SK-N-SH treated with all-trans-retinoic acid at 6 μM for 48 hours (cell line): ENCODE measurements at regions not wholly inside any gene's neighbourhood (a gene's known extent, or its start where the extent isn't known, plus 50 kb on each side); places are given as distances from the start of the nearest gene placed in this dataset.

Experiments used
- ATAC-seq: fragments of 200-7000 bp; cut with Tn5 transposase; 3 replicates; pipeline ENCODE4 v1.9.1; 2020; ENCODE audit warnings: mild to moderate bottlenecking, moderate library complexity
- ARNTL ChIP-seq: fragments of 450-650 bp; formaldehyde crosslinking; IDR thresholded peaks from 2 replicates; pipeline ENCODE4 v1.5.0; 2020; ENCODE audit warnings: low read depth, mild to moderate bottlenecking, moderate library complexity, borderline replicate concordance
- BACH2 ChIP-seq: fragments of 250-450 bp; sonication (Bioruptor Pico); IDR thresholded peaks from 2 replicates; pipeline ENCODE4 v1.9.0; 2021; ENCODE audit warnings: mild to moderate bottlenecking, borderline replicate concordance
- CREB5 ChIP-seq: fragments of 250-450 bp; sonication (Bioruptor Pico); IDR thresholded peaks from 2 replicates; pipeline ENCODE4 v1.5.1; 2020; ENCODE audit warnings: low read depth, mild to moderate bottlenecking, moderate library complexity
- CSDC2 ChIP-seq: fragments of 250-450 bp; sonication (Bioruptor Pico); IDR thresholded peaks from 2 replicates; pipeline ENCODE4 v1.5.0; 2020; ENCODE audit warnings: mild to moderate bottlenecking, moderate library complexity
- CSRNP3 ChIP-seq: fragments of 250-450 bp; sonication (Bioruptor Pico); IDR thresholded peaks from 2 replicates; pipeline ENCODE4 v1.5.1; 2021; ENCODE audit warnings: mild to moderate bottlenecking, moderate library complexity
- ESRRG ChIP-seq: fragments of 250-450 bp; sonication (Bioruptor Pico); IDR thresholded peaks from 2 replicates; pipeline ENCODE4 v1.6.1; 2021; ENCODE audit warnings: mild to moderate bottlenecking
- GLIS3 ChIP-seq: fragments of 250-450 bp; sonication (Bioruptor Pico); IDR thresholded peaks from 2 replicates; pipeline ENCODE4 v1.5.0; 2020; ENCODE audit warnings: mild to moderate bottlenecking, moderate library complexity
- ISL1 ChIP-seq: fragments of 250-450 bp; sonication (Bioruptor Pico); IDR thresholded peaks from 2 replicates; pipeline ENCODE4 v2.1.2; 2022; ENCODE audit warnings: mild to moderate bottlenecking, moderate library complexity
- OSR1 ChIP-seq: fragments of 250-450 bp; sonication (Bioruptor Pico); IDR thresholded peaks from 2 replicates; pipeline ENCODE4 v1.8.0; 2022; ENCODE audit warnings: moderate library complexity, mild to moderate bottlenecking, inconsistent platforms
- PATZ1 ChIP-seq: fragments of 250-450 bp; sonication (Bioruptor Pico); IDR thresholded peaks from 2 replicates; pipeline ENCODE4 v1.8.0; 2020; ENCODE audit warnings: mild to moderate bottlenecking, moderate library complexity, borderline replicate concordance
- PPARA ChIP-seq: fragments of 250-450 bp; sonication (Bioruptor Pico); IDR thresholded peaks from 2 replicates; pipeline ENCODE4 v1.5.0; 2020; ENCODE audit warnings: mild to moderate bottlenecking, borderline replicate concordance
- RARB ChIP-seq: fragments of 250-450 bp; sonication (Bioruptor Pico); IDR thresholded peaks from 2 replicates; pipeline ENCODE4 v1.8.0; 2021; ENCODE audit warnings: mild to moderate bottlenecking, moderate library complexity
- SNAI2 ChIP-seq: fragments of 250-450 bp; sonication (Bioruptor Pico); IDR thresholded peaks from 2 replicates; pipeline ENCODE4 v1.5.0; 2020; ENCODE audit warnings: mild to moderate bottlenecking, moderate library complexity
- TCF4 ChIP-seq: fragments of 250-450 bp; sonication (Bioruptor Pico); IDR thresholded peaks from 2 replicates; pipeline ENCODE4 v1.8.0; 2021; ENCODE audit warnings: mild to moderate bottlenecking, moderate library complexity, borderline replicate concordance
- TOX ChIP-seq: fragments of 250-450 bp; sonication (Bioruptor Pico); IDR thresholded peaks from 2 replicates; pipeline ENCODE4 v1.8.0; 2021; ENCODE audit warnings: mild to moderate bottlenecking, moderate library complexity, borderline replicate concordance
- ZC3H10 ChIP-seq: fragments of 250-450 bp; sonication (Bioruptor Pico); IDR thresholded peaks from 2 replicates; pipeline ENCODE4 v1.5.1; 2021; ENCODE audit warnings: mild to moderate bottlenecking, moderate library complexity
- ZFP3 ChIP-seq: fragments of 250-450 bp; sonication (Bioruptor Pico); IDR thresholded peaks from 2 replicates; pipeline ENCODE4 v1.5.0; 2020; ENCODE audit warnings: mild to moderate bottlenecking, moderate library complexity
- ZFP30 ChIP-seq: fragments of 450-650 bp; formaldehyde crosslinking; IDR thresholded peaks from 2 replicates; pipeline ENCODE4 v1.5.0; 2022; ENCODE audit warnings: mild to moderate bottlenecking, moderate library complexity
- ZNF565 ChIP-seq: fragments of 450-650 bp; formaldehyde crosslinking; conservative IDR thresholded peaks from 2 replicates; pipeline ENCODE4 v1.5.0; 2020; ENCODE audit warnings: low read depth, mild to moderate bottlenecking, moderate library complexity
- ZNF70 ChIP-seq: fragments of 450-650 bp; formaldehyde crosslinking; IDR thresholded peaks from 2 replicates; pipeline ENCODE4 v1.5.0; 2020; ENCODE audit warnings: mild to moderate bottlenecking, moderate library complexity
- ZNF8 ChIP-seq: fragments of 450-650 bp; formaldehyde crosslinking; IDR thresholded peaks from 2 replicates; pipeline ENCODE4 v1.5.0; 2020; ENCODE audit warnings: mild to moderate bottlenecking, moderate library complexity

- TF ChIP-seq ZNF565, result no peak
- no peak for TF ChIP-seq GLIS3 (CRISPR knock-in tag)
- TF ChIP-seq ZNF70 (CRISPR knock-in tag), result no peak
- no peak for TF ChIP-seq RARB (CRISPR knock-in tag)
- no peak for TF ChIP-seq PPARA (CRISPR knock-in tag)
- ATAC-seq, result no peak
Observed at GRCh38 chr4:4598851-4599411, 57.1 kb upstream of the STX18 start.

- TF ChIP-seq PATZ1 (CRISPR knock-in tag), result no peak
- TF ChIP-seq BACH2 (CRISPR knock-in tag), result no peak
- TF ChIP-seq ZNF70 (CRISPR knock-in tag), result no peak
- no peak for TF ChIP-seq GLIS3 (CRISPR knock-in tag)
- no peak for TF ChIP-seq CSDC2
- no peak for TF ChIP-seq ZC3H10
- TF ChIP-seq ZNF8 (CRISPR knock-in tag), result no peak
- TF ChIP-seq TOX (CRISPR knock-in tag), result no peak
- TF ChIP-seq ISL1 (CRISPR knock-in tag), result no peak
- TF ChIP-seq CREB5 (CRISPR knock-in tag), result no peak
- TF ChIP-seq PPARA (CRISPR knock-in tag), result no peak
- no peak for TF ChIP-seq SNAI2 (CRISPR knock-in tag)
- TF ChIP-seq ZFP3 (CRISPR knock-in tag), result no peak
- TF ChIP-seq CSRNP3 (CRISPR knock-in tag), result no peak
- TF ChIP-seq OSR1 (CRISPR knock-in tag), result no peak
- TF ChIP-seq ZFP30, result no peak
- no peak for TF ChIP-seq TCF4
- TF ChIP-seq ARNTL (CRISPR knock-in tag), result no peak
- ATAC-seq, result no peak
Observed at GRCh38 chr4:4596720-4597119, 54.9 kb upstream of the STX18 start.

- ATAC-seq, result no peak
- TF ChIP-seq ISL1 (CRISPR knock-in tag) (no peak), TCF4 (no peak), ZFP30 (no peak), ZNF70 (CRISPR knock-in tag) (no peak), ESRRG (CRISPR knock-in tag) (no peak), CSRNP3 (CRISPR knock-in tag) (no peak), ZNF565 (no peak), ZNF8 (CRISPR knock-in tag) (no peak), PPARA (CRISPR knock-in tag) (no peak), ARNTL (CRISPR knock-in tag) (no peak), ZFP3 (CRISPR knock-in tag) (no peak)
Observed at GRCh38 chr4:4595252-4595651, 53.4 kb upstream of the STX18 start.

- ATAC-seq, result no peak
- TF ChIP-seq ZC3H10, result no peak
Observed at GRCh38 chr4:4594285-4594920, 52.6 kb upstream of the STX18 start.
